Endodermal cell (in vitro differentiated cells): ENCODE measurements at regions not wholly inside any gene's neighbourhood (a gene's known extent, or its start where the extent isn't known, plus 50 kb on each side); places are given as distances from the start of the nearest gene placed in this dataset.

Experiments
- DNase-seq: peaks from one replicate; pipeline ENCODE4 v3.0.0-alpha.2; 2017
- H3K27ac ChIP-seq: 2 replicates; pipeline ENCODE4 v1.5.1; 2013; ENCODE audit warnings: mild to moderate bottlenecking, low read depth, low read length, moderate library complexity
- H3K27me3 ChIP-seq: 2 replicates; pipeline ENCODE4 v1.6.1; 2013; ENCODE audit warnings: mild to moderate bottlenecking, low read length, moderate library complexity; ENCODE audit not compliant: insufficient read depth, control insufficient read depth, poor library complexity, severe bottlenecking
- H3K36me3 ChIP-seq: 2 replicates; pipeline ENCODE4 v1.7.0; 2013; ENCODE audit warnings: mild to moderate bottlenecking, low read length, moderate library complexity; ENCODE audit not compliant: control insufficient read depth, insufficient read depth
- H3K4me1 ChIP-seq: one replicate; pipeline ENCODE4 v1.7.0; 2013; ENCODE audit warnings: low read length; ENCODE audit not compliant: control insufficient read depth, insufficient read depth
- H3K4me3 ChIP-seq: 2 replicates; pipeline ENCODE4 v1.5.1; 2013; ENCODE audit warnings: mild to moderate bottlenecking, low read length, moderate library complexity
- H3K9ac ChIP-seq: 2 replicates; pipeline ENCODE4 v1.6.1; 2013; ENCODE audit warnings: mild to moderate bottlenecking, low read length, moderate library complexity; ENCODE audit not compliant: poor library complexity, severe bottlenecking; ENCODE audit errors: extremely low read depth
- H3K9me3 ChIP-seq: 2 replicates; pipeline ENCODE4 v1.6.1; 2013; ENCODE audit warnings: mild to moderate bottlenecking, low read length, moderate library complexity; ENCODE audit not compliant: control insufficient read depth
- H3K27ac Mint-ChIP-seq: 2 replicates; pipeline ENCODE4 v1.8.0; 2020; ENCODE audit warnings: mixed read lengths
- H3K27me3 Mint-ChIP-seq: 2 replicates; pipeline ENCODE4 v1.8.0; 2021; ENCODE audit warnings: mild to moderate bottlenecking, mixed read lengths; ENCODE audit not compliant: insufficient read depth
- H3K36me3 Mint-ChIP-seq: 2 replicates; pipeline ENCODE4 v1.8.0; 2020; ENCODE audit warnings: low read depth, mixed read lengths
- H3K4me1 Mint-ChIP-seq: 2 replicates; pipeline ENCODE4 v1.8.0; 2020; ENCODE audit warnings: mixed read lengths
- H3K4me3 Mint-ChIP-seq: 2 replicates; pipeline ENCODE4 v1.8.0; 2020; ENCODE audit warnings: mild to moderate bottlenecking, moderate library complexity, mixed read lengths
- H3K9me3 Mint-ChIP-seq: 2 replicates; pipeline ENCODE4 v1.8.0; 2020; ENCODE audit warnings: mild to moderate bottlenecking, mixed read lengths
- CTCF ChIP-seq: fragments of 200-600 bp; sonication (generic); conservative IDR thresholded peaks from 2 replicates; pipeline ENCODE4 v1.5.0; 2021; ENCODE audit warnings: antibody characterized with exemption, mild to moderate bottlenecking
- WGBS, 2 experiments: methylation state at CpG; one replicate each; pipeline versions ENCODE4 v1.1.5 to v1.1.7; 2013; ENCODE audit warnings: missing lambda C conversion rate in 2 of 2, mixed read lengths in 1 of 2; ENCODE audit not compliant: insufficient coverage in 1 of 2, insufficient read length in 1 of 2; 5-methylcytosine and 5-hydroxymethylcytosine counted together

- H3K4me3 Mint-ChIP-seq = no peak overlapping the region
- Histone ChIP-seq H3K4me3 (no peak overlapping the region), H3K9ac (no peak overlapping the region), H3K4me1 (no peaks in the 10 kb centered on the region), H3K9me3 (peaks cover 35% of the 10 kb centered on the region), H3K27ac (no peak overlapping the region), H3K36me3 (no peaks in the 10 kb centered on the region), H3K27me3 (no peaks in the 10 kb centered on the region)
- H3K27ac Mint-ChIP-seq = no peak overlapping the region
- peaks cover 34% of the 10 kb centered on the region for H3K9me3 Mint-ChIP-seq
- no peaks in the 10 kb centered on the region for H3K27me3 Mint-ChIP-seq
- WGBS, 2 experiments = 95 to 100% methylated on average over 1 to 2 of the region's 2 CpGs
- peaks cover 2% of the 10 kb centered on the region for H3K4me1 Mint-ChIP-seq
- H3K36me3 Mint-ChIP-seq = peaks cover 2% of the 10 kb centered on the region
- TF ChIP-seq CTCF = no peak
- no peak for DNase-seq
Observed at GRCh38 chr12:73186272-73186671, 914.1 kb downstream of the TRHDE start.

GRCh38 chr12:73187765-73188164 lies 915.6 kb downstream of the TRHDE start:
- H3K36me3 Mint-ChIP-seq = peaks cover 2% of the 10 kb centered on the region
- no peak overlapping the region for H3K27ac Mint-ChIP-seq
- WGBS, 2 experiments = 89% methylated on average over 1 of the region's 1 CpG; no CpG with 5 or more reads in 1 of the 2 experiments

GRCh38 chr12:73210548-73211204 lies 938.5 kb downstream of the TRHDE start:
- H3K27ac ChIP-seq = no peak overlapping the region
- Mint-ChIP-seq H3K27me3 (no peaks in the 10 kb centered on the region), H3K36me3 (no peaks in the 10 kb centered on the region), H3K9me3 (peaks cover 12% of the 10 kb centered on the region), H3K4me3 (no peak overlapping the region), H3K27ac (no peak overlapping the region), H3K4me1 (no peaks in the 10 kb centered on the region)
- DNase-seq = no peak
- TF ChIP-seq CTCF = no peak
- H3K9ac ChIP-seq = no peak overlapping the region
- 87% methylated on average over 5 of the region's 5 CpGs; no CpG with 5 or more reads in 1 of the 2 experiments for WGBS, 2 experiments
- H3K4me1 ChIP-seq = no peaks in the 10 kb centered on the region
- no peaks in the 10 kb centered on the region for H3K27me3 ChIP-seq
- H3K4me3 ChIP-seq = no peak overlapping the region
- no peaks in the 10 kb centered on the region for H3K36me3 ChIP-seq
- peaks cover 11% of the 10 kb centered on the region for H3K9me3 ChIP-seq

More at GRCh38 chr12:73187765-73188164, 915.6 kb downstream of the TRHDE start:
- Histone ChIP-seq H3K9ac (no peak overlapping the region), H3K9me3 (peaks cover 35% of the 10 kb centered on the region), H3K27ac (no peak overlapping the region), H3K4me1 (no peaks in the 10 kb centered on the region), H3K4me3 (no peak overlapping the region), H3K27me3 (no peaks in the 10 kb centered on the region), H3K36me3 (no peaks in the 10 kb centered on the region)
- no peak for TF ChIP-seq CTCF
- H3K9me3 Mint-ChIP-seq = peaks cover 34% of the 10 kb centered on the region
- no peaks in the 10 kb centered on the region for H3K27me3 Mint-ChIP-seq
- no peak for DNase-seq
- no peaks in the 10 kb centered on the region for H3K4me1 Mint-ChIP-seq
- H3K4me3 Mint-ChIP-seq = no peak overlapping the region
